ENCODE measurements at regions not wholly inside any gene's neighbourhood (a gene's known extent, or its start where the extent isn't known, plus 50 kb on each side); places are given as distances from the start of the nearest gene placed in this dataset.

- DNase-seq (ENCODE audit: low spot score): no peak
Measured at GRCh38 chr18:61082976-61083630, 250.1 kb upstream of the CDH20 start.

- DNase-seq (ENCODE audit: low spot score): no peak
Measured at GRCh38 chr18:61085036-61085435, 248.2 kb upstream of the CDH20 start.

- no peak for DNase-seq (ENCODE audit: low spot score)
Measured at GRCh38 chr18:61085761-61086160, 247.5 kb upstream of the CDH20 start.

GRCh38 chr18:61086657-61087056 lies 246.6 kb upstream of the CDH20 start:
- DNase-seq (ENCODE audit: low spot score): no peak

GRCh38 chr18:61091379-61091778 lies 241.9 kb upstream of the CDH20 start:
- DNase-seq (ENCODE audit: low spot score): no peak

GRCh38 chr18:61093965-61094364 lies 239.3 kb upstream of the CDH20 start:
- no peak for DNase-seq (ENCODE audit: low spot score)

GRCh38 chr18:61096226-61096625 lies 237.0 kb upstream of the CDH20 start:
- no peak for DNase-seq (ENCODE audit: low spot score)

- no peak for DNase-seq (ENCODE audit: low spot score)
Measured at GRCh38 chr18:61107113-61107512, 226.1 kb upstream of the CDH20 start.

- DNase-seq (ENCODE audit: low spot score): no peak
Measured at GRCh38 chr18:61108706-61109105, 224.5 kb upstream of the CDH20 start.

- no peak for DNase-seq (ENCODE audit: low spot score)
Measured at GRCh38 chr18:61123309-61123708, 209.9 kb upstream of the CDH20 start.

GRCh38 chr18:61127714-61128467 lies 205.3 kb upstream of the CDH20 start:
- peak; percentile 26 for DNase-seq (ENCODE audit: low spot score)

GRCh38 chr18:61129001-61129400 lies 204.2 kb upstream of the CDH20 start:
- DNase-seq (ENCODE audit: low spot score): no peak

- DNase-seq (ENCODE audit: low spot score): no peak
Measured at GRCh38 chr18:61132031-61132430, 201.2 kb upstream of the CDH20 start.

GRCh38 chr18:61133783-61134182 lies 199.4 kb upstream of the CDH20 start:
- DNase-seq (ENCODE audit: low spot score): no peak

- DNase-seq (ENCODE audit: low spot score): no peak
Measured at GRCh38 chr18:61136711-61137251, 196.4 kb upstream of the CDH20 start.

- DNase-seq (ENCODE audit: low spot score): no peak
Measured at GRCh38 chr18:61141691-61142090, 191.5 kb upstream of the CDH20 start.

- no peak for DNase-seq (ENCODE audit: low spot score)
Measured at GRCh38 chr18:61148322-61148721, 184.9 kb upstream of the CDH20 start.

GRCh38 chr18:61149786-61150185 lies 183.4 kb upstream of the CDH20 start:
- no peak for DNase-seq (ENCODE audit: low spot score)

GRCh38 chr18:61153571-61153970 lies 179.7 kb upstream of the CDH20 start:
- DNase-seq (ENCODE audit: low spot score): no peak

- no peak for DNase-seq (ENCODE audit: low spot score)
Measured at GRCh38 chr18:61154866-61155265, 178.4 kb upstream of the CDH20 start.

GRCh38 chr18:61155586-61155985 lies 177.6 kb upstream of the CDH20 start:
- no peak for DNase-seq (ENCODE audit: low spot score)

- DNase-seq (ENCODE audit: low spot score): no peak
Measured at GRCh38 chr18:61157451-61157850, 175.8 kb upstream of the CDH20 start.

GRCh38 chr18:61159246-61159645 lies 174.0 kb upstream of the CDH20 start:
- DNase-seq (ENCODE audit: low spot score): no peak

- DNase-seq (ENCODE audit: low spot score): no peak
Measured at GRCh38 chr18:61164321-61164720, 168.9 kb upstream of the CDH20 start.
